ENCODE measurements at regions not wholly inside any gene's neighbourhood (a gene's known extent, or its start where the extent isn't known, plus 50 kb on each side); places are given as distances from the start of the nearest gene placed in this dataset.
A peak's percentile ranks its signal among the peaks of the same experiment; 100 is the strongest.

GRCh38 chr9:89554307-89555035, 50.3 kb upstream of the GADD45G start:
- no peak for DNase-seq (ENCODE audit: low spot score)

GRCh38 chr9:89553451-89554010, 51.3 kb upstream of the GADD45G start:
- DNase-seq (ENCODE audit: low spot score) = no peak

DNA sequence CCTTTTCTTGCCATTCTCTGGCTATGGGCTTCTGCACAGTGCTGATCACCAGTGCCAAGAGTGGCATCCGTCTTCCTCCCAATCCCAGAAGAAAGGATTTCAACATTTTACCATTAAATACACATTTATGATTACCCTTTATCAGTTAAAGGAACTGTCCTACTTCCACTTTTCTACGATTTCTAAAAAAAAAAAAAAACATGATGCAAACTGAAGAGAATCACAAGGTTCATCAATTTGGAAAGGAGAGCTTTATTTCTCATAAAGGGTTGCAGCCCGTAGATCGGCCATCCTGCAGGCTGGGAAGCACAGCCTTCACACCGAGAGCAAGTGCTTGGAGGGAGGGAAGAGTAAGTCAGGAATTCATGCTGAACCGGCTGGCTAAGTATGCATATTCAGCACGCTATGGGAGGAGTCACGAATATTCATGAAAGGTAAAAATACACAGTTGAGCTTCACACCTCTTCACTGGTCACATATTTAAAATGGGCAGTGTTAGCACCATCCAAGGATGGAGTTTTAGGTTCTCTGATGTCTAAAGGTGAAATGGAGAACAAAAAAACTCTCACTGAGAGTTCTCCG, 52.5 kb upstream of the SEMA4D start:
- DNase-seq (ENCODE audit: low spot score) = no peak

GRCh38 chr9:89549031-89549644, 51.2 kb upstream of the SEMA4D start:
- peak; percentile 88 for DNase-seq (ENCODE audit: low spot score)

- no peak for DNase-seq (ENCODE audit: low spot score)
Measured at GRCh38 chr9:89548071-89548638, 50.2 kb upstream of the SEMA4D start.
